K562 (cell line): ENCODE measurements at regions not wholly inside any gene's neighbourhood (a gene's known extent, or its start where the extent isn't known, plus 50 kb on each side); places are given as distances from the start of the nearest gene placed in this dataset.

Source experiments
- BCLAF1 ChIP-seq, 2 experiments: fragments of 450-650 bp in 1 of 2; IDR thresholded peaks; 2 replicates each; pipeline ENCODE4 v1.6.1; 2011 to 2017; ENCODE audit warnings: low read depth in 2 of 2, antibody characterized with exemption in 1 of 2, borderline replicate concordance in 1 of 2, low read length in 1 of 2, mild to moderate bottlenecking in 1 of 2, mixed read lengths in 1 of 2; ENCODE audit not compliant: control insufficient read depth in 1 of 2
- CCAR2 ChIP-seq: fragments of 200-400 bp; formaldehyde crosslinking; IDR thresholded peaks from 2 replicates; pipeline ENCODE4 v1.6.1; 2017; ENCODE audit warnings: mild to moderate bottlenecking, low read depth, low read length
- DNMT1 ChIP-seq: fragments of 450-650 bp; IDR thresholded peaks from 2 replicates; pipeline ENCODE4 v1.6.1; 2016; ENCODE audit warnings: antibody characterized with exemption, mild to moderate bottlenecking
- ELF1 ChIP-seq: fragments of 200-800 bp; sonication (Bioruptor generic); IDR thresholded peaks from 2 replicates; pipeline ENCODE4 v1.6.1; 2016; ENCODE audit warnings: missing genetic modification characterization, missing compliant biosample characterization
- EP400 ChIP-seq: fragments of 450-650 bp; IDR thresholded peaks from 2 replicates; pipeline ENCODE4 v1.6.1; 2017; ENCODE audit warnings: antibody characterized with exemption, mild to moderate bottlenecking, moderate library complexity
- MYC ChIP-seq, 2 experiments: fragments of 250-450 bp in 1 of 2; sonication (Bioruptor Pico) in 1 of 2; IDR thresholded peaks; 2 replicates each; pipeline versions ENCODE4 v1.5.1 to v1.6.1; 2012 to 2021; ENCODE audit warnings: low read depth in 2 of 2, borderline replicate concordance in 1 of 2, improper control_type of control experiment in 1 of 2, low read length in 1 of 2, mild to moderate bottlenecking in 1 of 2, moderate library complexity in 1 of 2
- POLR2H ChIP-seq: IDR thresholded peaks from 2 replicates; pipeline ENCODE4 v1.6.1; 2016; ENCODE audit warnings: missing genetic modification characterization, low read depth, mild to moderate bottlenecking, control low read depth, missing compliant biosample characterization, moderate library complexity
- RBFOX2 ChIP-seq: fragments of 200-400 bp; formaldehyde crosslinking; IDR thresholded peaks from 2 replicates; pipeline ENCODE4 v1.6.1; 2017; ENCODE audit warnings: low read depth, mild to moderate bottlenecking, low read length, moderate library complexity
- RBM25 ChIP-seq: fragments of 200-400 bp; formaldehyde crosslinking; IDR thresholded peaks from 2 replicates; pipeline ENCODE4 v1.6.1; 2018; ENCODE audit warnings: low read length, low read depth, moderate library complexity; ENCODE audit not compliant: severe bottlenecking
- SLC30A9 ChIP-seq: fragments of 250-450 bp; sonication (Bioruptor Pico); IDR thresholded peaks from 2 replicates; pipeline ENCODE4 v1.8.0; 2022; ENCODE audit warnings: mild to moderate bottlenecking, moderate library complexity
- SRSF1 ChIP-seq: fragments of 200-400 bp; formaldehyde crosslinking; IDR thresholded peaks from 2 replicates; pipeline ENCODE4 v1.6.1; 2017; ENCODE audit warnings: mild to moderate bottlenecking, low read depth, low read length, moderate library complexity
- TCF3 ChIP-seq: sonication (generic); formaldehyde crosslinking; IDR thresholded peaks from 2 replicates; pipeline ENCODE4 v1.4.0; 2020; ENCODE audit warnings: mild to moderate bottlenecking, missing genetic modification reagents
- YY1 ChIP-seq, 3 experiments: IDR thresholded peaks; 2 replicates each; pipeline ENCODE4 v1.6.1; 2011; ENCODE audit warnings: low read length in 2 of 3, mild to moderate bottlenecking in 2 of 3, moderate library complexity in 2 of 3, borderline replicate concordance in 1 of 3, control low read depth in 1 of 3, low read depth in 1 of 3; ENCODE audit not compliant: insufficient read depth in 3 of 3, insufficient replicate concordance in 2 of 3, control insufficient read depth in 1 of 3, insufficient read length in 1 of 3; ENCODE audit errors: extremely low read depth in 1 of 3
- ZFP91 ChIP-seq: sonication (generic); formaldehyde crosslinking; IDR thresholded peaks from 2 replicates; pipeline ENCODE4 v1.8.0; 2022; ENCODE audit warnings: mild to moderate bottlenecking, missing genetic modification reagents
- ZNF133 ChIP-seq: fragments of 250-450 bp; sonication (Bioruptor Pico); IDR thresholded peaks from 2 replicates; pipeline ENCODE4 v1.4.0; 2020; ENCODE audit warnings: mild to moderate bottlenecking
- ZNF253 ChIP-seq: fragments of 250-450 bp; sonication (Bioruptor Pico); conservative IDR thresholded peaks from 2 replicates; pipeline ENCODE4 v1.6.1; 2021; ENCODE audit warnings: mild to moderate bottlenecking

GRCh38 chr2:64751286-64752260, 97.9 kb upstream of the SERTAD2 start (continued):
- TF ChIP-seq POLR2H (tag) (no peak), SLC30A9 (CRISPR knock-in tag) (no peak), MYC (IDR thresholded peaks at IDR 0.05; ENCODE audit: low read depth, low read length) (peak; percentile 35), MYC (CRISPR knock-in tag; IDR thresholded peaks at IDR 0.05; ENCODE audit: borderline replicate concordance, low read depth) (peak; percentile 56; the same call in 1 of the 2 replicates), ELF1 (tag) (no peak), EP400 (peak; percentile 50; the same call in 1 of the 2 replicates), RBFOX2 (peak; percentile 66), DNMT1 (no peak), ZFP91 (CRISPR knock-in tag) (no peak), RBM25 (peak; percentile 79), ZNF253 (no peak), CCAR2 (no peak), BCLAF1 (IDR thresholded peaks at IDR 0.05; ENCODE audit: borderline replicate concordance in 1 of 2, control insufficient read depth in 1 of 2, low read depth in 2 of 2, low read length in 1 of 2) (0 out of 4 replicates have a peak, but pooled peaks of 1 of the 2 experiments have one; percentile 73), ZNF133 (CRISPR knock-in tag) (no peak), TCF3 (CRISPR knock-in tag) (peak; percentile 76), SRSF1 (no peak), YY1 (IDR thresholded peaks at IDR 0.05; ENCODE audit: borderline replicate concordance in 1 of 3, control insufficient read depth in 1 of 3, extremely low read depth in 1 of 3, insufficient read depth in 3 of 3, insufficient read length in 1 of 3, insufficient replicate concordance in 2 of 3, low read depth in 1 of 3, low read length in 2 of 3) (peak in 2 of 3 experiments; percentile 62 to 66)
